Ovary (tissue), 3 donors: ENCODE measurements at regions not wholly inside any gene's neighbourhood (a gene's known extent, or its start where the extent isn't known, plus 50 kb on each side); places are given as distances from the start of the nearest gene placed in this dataset.

Experiments
- CTCF ChIP-seq, 3 donors: fragments of 450-650 bp in 2 of 3; fragments of 200-600 bp in 1 of 3; IDR thresholded peaks; one replicate each; pipeline versions ENCODE4 v1.5.1 to v1.8.0; 2016 to 2022; ENCODE audit warnings: antibody characterized with exemption in 3 of 3, mild to moderate bottlenecking in 1 of 3
- EP300 ChIP-seq: sonication (generic); formaldehyde crosslinking; IDR thresholded peaks from one replicate; pipeline ENCODE4 v1.6.1; 2017; ENCODE audit warnings: antibody characterized with exemption
- POLR2A ChIP-seq: fragments of 450-650 bp; IDR thresholded peaks from one replicate; pipeline ENCODE4 v1.6.1; 2017; ENCODE audit warnings: antibody characterized with exemption, mild to moderate bottlenecking, moderate library complexity
- donor health status: DM: no; HTN: no; CAD: no.

GRCh38 chr4:38414410-38414809 lies 249.6 kb upstream of the KLF3 start:
- TF ChIP-seq POLR2A, result no peak
- TF ChIP-seq CTCF (IDR thresholded peaks at IDR 0.05), result no peak
- TF ChIP-seq EP300, result no peak
